Middle frontal gyrus (tissue), 1 donor: ENCODE measurements at regions not wholly inside any gene's neighbourhood (a gene's known extent, or its start where the extent isn't known, plus 50 kb on each side); places are given as distances from the start of the nearest gene placed in this dataset.

ENCODE experiments used
- DNase-seq: peaks from one replicate; pipeline ENCODE4 v3.0.0-alpha.2; 2015; ENCODE audit warnings: low spot score; ENCODE audit errors: extremely low spot score

- DNase-seq: no peak
These were observed 86.2 kb downstream of the TSPAN8 start for GRCh38 chr12:71071536-71072097.

GRCh38 chr12:71070416-71071128 is 87.2 kb downstream of the TSPAN8 start:
- no peak for DNase-seq

- no peak for DNase-seq
These were observed 88.5 kb downstream of the TSPAN8 start for GRCh38 chr12:71069311-71069710.

- no peak for DNase-seq
These were observed 94.7 kb downstream of the TSPAN8 start for GRCh38 chr12:71063087-71063486.

GRCh38 chr12:71061451-71061850 is 96.3 kb downstream of the TSPAN8 start:
- no peak for DNase-seq

- DNase-seq: no peak
These were observed 97.4 kb downstream of the TSPAN8 start for GRCh38 chr12:71060426-71060825.

GRCh38 chr12:71057330-71057729 is 100.5 kb downstream of the TSPAN8 start:
- DNase-seq: no peak

GRCh38 chr12:71054551-71054950 is 103.2 kb downstream of the TSPAN8 start:
- no peak for DNase-seq

- DNase-seq: no peak
These were observed 111.6 kb downstream of the TSPAN8 start for GRCh38 chr12:71046215-71046614.

- no peak for DNase-seq
These were observed 112.0 kb downstream of the TSPAN8 start for GRCh38 chr12:71045781-71046180.

GRCh38 chr12:71041476-71041875 is 116.3 kb downstream of the TSPAN8 start:
- DNase-seq: no peak

- no peak for DNase-seq
These were observed 118.4 kb upstream of the PTPRR start for GRCh38 chr12:71038960-71039359.

- no peak for DNase-seq
These were observed 116.0 kb upstream of the PTPRR start for GRCh38 chr12:71036526-71036925.

- DNase-seq: no peak
These were observed 112.4 kb upstream of the PTPRR start for GRCh38 chr12:71032933-71033332.

GRCh38 chr12:71029302-71029701 is 108.8 kb upstream of the PTPRR start:
- no peak for DNase-seq

GRCh38 chr12:71027856-71028255 is 107.3 kb upstream of the PTPRR start:
- DNase-seq: no peak

- no peak for DNase-seq
These were observed 104.3 kb upstream of the PTPRR start for GRCh38 chr12:71024827-71025226.

- no peak for DNase-seq
These were observed 103.7 kb upstream of the PTPRR start for GRCh38 chr12:71024281-71024680.

GRCh38 chr12:71021491-71021890 is 101.0 kb upstream of the PTPRR start:
- DNase-seq: no peak

- DNase-seq: no peak
These were observed 98.8 kb upstream of the PTPRR start for GRCh38 chr12:71019282-71019831.

- DNase-seq: no peak
These were observed 98.1 kb upstream of the PTPRR start for GRCh38 chr12:71018682-71019081.

GRCh38 chr12:71014180-71014785 is 93.7 kb upstream of the PTPRR start:
- DNase-seq: peak; percentile 11

- no peak for DNase-seq
These were observed 90.7 kb upstream of the PTPRR start for GRCh38 chr12:71011261-71011660.
